Lower leg skin (tissue), 3 donors: ENCODE measurements at regions not wholly inside any gene's neighbourhood (a gene's known extent, or its start where the extent isn't known, plus 50 kb on each side); places are given as distances from the start of the nearest gene placed in this dataset.

Experiments used
- POLR2A ChIP-seq, 2 donors: fragments of 450-650 bp; IDR thresholded peaks; one replicate each; pipeline ENCODE4 v1.6.1; 2016 to 2017; ENCODE audit warnings: antibody characterized with exemption in 2 of 2, mild to moderate bottlenecking in 1 of 2, moderate library complexity in 1 of 2
- TF ChIP-seq, protein P1 (sequence below), 3 donors: fragments of 450-650 bp; IDR thresholded peaks; one replicate each; pipeline ENCODE4 v1.5.1; 2016; ENCODE audit warnings: antibody characterized with exemption in 3 of 3, mild to moderate bottlenecking in 3 of 3, moderate library complexity in 2 of 3

- no peak for TF ChIP-seq POLR2A (IDR thresholded peaks at IDR 0.05)
- TF ChIP-seq, protein P1, sequence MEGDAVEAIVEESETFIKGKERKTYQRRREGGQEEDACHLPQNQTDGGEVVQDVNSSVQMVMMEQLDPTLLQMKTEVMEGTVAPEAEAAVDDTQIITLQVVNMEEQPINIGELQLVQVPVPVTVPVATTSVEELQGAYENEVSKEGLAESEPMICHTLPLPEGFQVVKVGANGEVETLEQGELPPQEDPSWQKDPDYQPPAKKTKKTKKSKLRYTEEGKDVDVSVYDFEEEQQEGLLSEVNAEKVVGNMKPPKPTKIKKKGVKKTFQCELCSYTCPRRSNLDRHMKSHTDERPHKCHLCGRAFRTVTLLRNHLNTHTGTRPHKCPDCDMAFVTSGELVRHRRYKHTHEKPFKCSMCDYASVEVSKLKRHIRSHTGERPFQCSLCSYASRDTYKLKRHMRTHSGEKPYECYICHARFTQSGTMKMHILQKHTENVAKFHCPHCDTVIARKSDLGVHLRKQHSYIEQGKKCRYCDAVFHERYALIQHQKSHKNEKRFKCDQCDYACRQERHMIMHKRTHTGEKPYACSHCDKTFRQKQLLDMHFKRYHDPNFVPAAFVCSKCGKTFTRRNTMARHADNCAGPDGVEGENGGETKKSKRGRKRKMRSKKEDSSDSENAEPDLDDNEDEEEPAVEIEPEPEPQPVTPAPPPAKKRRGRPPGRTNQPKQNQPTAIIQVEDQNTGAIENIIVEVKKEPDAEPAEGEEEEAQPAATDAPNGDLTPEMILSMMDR (IDR thresholded peaks at IDR 0.05): no peak
Observed at GRCh38 chr4:67320645-67321044, 224.7 kb downstream of the CENPC start.
